NCI-H128 (cell line): ENCODE measurements at regions not wholly inside any gene's neighbourhood (a gene's known extent, or its start where the extent isn't known, plus 50 kb on each side); places are given as distances from the start of the nearest gene placed in this dataset.
"Not testable (repeated sequence)": the region's sequence is repeated elsewhere in the genome, so short reads cannot be mapped to it uniquely, and the experiment has no call there.

Source experiments
- DNase-seq: peaks from one replicate; lab custom pipeline; 2025; ENCODE audit not compliant: unreplicated experiment; lab: John Stamatoyannopoulos, UW

- no peak for DNase-seq
Measured at GRCh38 chr2:129015397-129016285, 697.0 kb upstream of the HS6ST1 start.

DNA sequence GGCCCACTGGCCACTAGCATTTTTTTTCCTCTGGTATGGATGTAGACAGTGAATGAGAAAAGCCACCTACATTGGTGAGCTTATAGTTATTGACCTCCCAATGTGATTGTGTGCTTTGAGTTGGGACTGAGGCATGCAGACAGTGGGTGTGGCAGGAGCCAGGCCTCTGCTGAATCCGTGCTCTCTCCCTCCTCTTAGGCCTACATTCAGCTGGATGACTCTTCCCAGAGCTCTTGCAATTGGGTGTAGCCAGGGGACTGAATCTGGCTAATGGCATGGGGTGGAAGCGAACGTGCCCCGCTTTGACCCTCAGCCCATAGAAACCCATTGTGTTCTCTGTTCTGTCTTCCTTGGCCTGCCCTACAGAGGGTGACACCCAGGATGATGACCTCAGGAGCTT, 698.3 kb upstream of the HS6ST1 start:
- DNase-seq: no peak

DNA sequence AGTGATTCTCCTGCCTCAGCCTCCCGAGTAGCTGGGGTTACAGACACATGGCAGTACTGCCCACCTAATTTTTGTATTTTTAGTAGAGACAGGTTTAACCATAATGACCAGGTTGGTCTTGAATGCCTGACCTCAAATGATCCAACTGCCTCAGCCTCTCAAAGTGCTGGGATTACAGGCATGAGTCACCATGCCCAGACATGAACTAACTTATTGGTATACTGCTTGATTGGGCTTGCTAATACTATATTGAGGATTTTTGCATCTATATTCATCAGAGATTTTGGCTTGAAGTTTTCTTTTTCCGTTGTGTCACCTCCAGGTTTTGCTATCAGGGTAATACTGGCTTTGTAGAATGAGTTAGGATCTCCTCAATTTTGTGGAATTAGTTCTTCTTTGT, 706.1 kb upstream of the HS6ST1 start:
- DNase-seq: no peak

DNA sequence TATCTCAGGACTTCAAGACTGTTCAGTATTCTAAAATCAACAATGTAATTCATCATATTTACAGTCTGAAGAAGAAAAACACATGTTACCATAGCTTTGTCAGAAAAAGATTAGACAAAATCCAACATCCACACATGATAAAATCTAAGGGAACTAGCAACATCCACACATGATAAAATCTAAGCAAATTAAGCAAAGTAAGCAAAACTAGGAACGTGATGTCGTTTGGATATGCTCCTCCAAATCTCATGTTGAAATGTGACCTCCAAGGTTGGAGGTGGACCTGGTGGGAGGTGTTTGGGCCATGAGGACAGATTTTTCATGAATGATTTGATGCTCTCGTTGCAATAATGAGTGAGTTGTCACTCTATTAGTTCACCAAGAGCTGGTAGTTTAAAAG, 717.3 kb upstream of the HS6ST1 start:
- DNase-seq: no peak

- DNase-seq: not testable (repeated sequence)
Measured at GRCh38 chr2:129043677-129044076, 725.0 kb upstream of the HS6ST1 start.

GRCh38 chr2:129046475-129046874, 727.8 kb upstream of the HS6ST1 start:
- DNase-seq: not testable (repeated sequence)

- no peak for DNase-seq
Measured at GRCh38 chr2:129050101-129050500, 731.4 kb upstream of the HS6ST1 start.

- no peak for DNase-seq
Measured at GRCh38 chr2:129055242-129055641, 736.6 kb upstream of the HS6ST1 start.

- DNase-seq: no peak
Measured at GRCh38 chr2:129055824-129056223, 737.2 kb upstream of the HS6ST1 start.

DNA sequence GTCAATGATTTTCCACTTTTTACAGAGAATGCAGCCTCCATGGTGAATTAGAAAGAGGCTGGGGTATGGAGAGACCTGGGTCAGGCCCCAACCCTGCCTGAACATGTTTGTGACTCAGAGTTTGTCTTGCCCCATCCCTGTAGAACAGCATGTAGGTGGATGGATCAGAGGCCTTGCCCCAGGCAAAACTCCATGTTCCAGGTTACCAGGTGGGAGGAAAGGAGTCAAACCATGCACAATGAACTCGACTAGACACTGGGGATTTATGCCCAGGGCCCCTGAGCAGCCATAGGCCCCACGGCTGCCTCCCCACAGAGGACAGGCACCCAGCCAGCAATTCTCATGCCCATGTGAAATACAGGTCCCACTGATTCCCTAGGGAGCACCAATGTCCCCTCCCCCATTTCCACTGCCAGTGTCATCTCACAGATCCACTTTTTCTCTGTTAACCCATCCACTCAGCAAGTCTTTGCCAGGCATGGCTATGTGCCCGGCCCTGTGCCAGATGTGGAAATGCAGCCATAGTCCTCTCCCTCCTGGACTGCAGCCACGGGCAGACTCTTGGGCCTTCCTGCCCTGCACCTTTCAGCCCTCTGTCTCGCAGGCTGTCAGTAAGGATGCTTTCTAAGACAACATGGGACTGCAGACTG, 737.8 kb upstream of the HS6ST1 start:
- DNase-seq: no peak

DNA sequence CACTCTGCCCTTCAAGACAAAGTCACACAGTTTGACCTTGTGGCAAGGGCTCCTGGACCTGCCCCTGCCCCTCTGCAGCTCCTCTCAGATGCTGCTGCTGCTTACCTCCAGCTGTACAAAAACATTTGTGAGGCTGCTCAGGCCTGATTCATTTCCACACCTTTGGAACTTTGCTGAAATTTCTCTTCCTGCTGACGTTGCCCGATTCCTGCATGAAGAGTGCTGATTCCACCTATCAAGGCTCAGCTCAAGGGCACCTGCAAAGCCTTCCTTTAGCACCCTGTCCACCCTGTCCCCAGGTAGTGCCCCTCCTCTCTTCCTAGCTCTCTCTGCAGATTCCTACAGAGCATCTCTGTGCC, 738.3 kb upstream of the HS6ST1 start:
- no peak for DNase-seq

DNA sequence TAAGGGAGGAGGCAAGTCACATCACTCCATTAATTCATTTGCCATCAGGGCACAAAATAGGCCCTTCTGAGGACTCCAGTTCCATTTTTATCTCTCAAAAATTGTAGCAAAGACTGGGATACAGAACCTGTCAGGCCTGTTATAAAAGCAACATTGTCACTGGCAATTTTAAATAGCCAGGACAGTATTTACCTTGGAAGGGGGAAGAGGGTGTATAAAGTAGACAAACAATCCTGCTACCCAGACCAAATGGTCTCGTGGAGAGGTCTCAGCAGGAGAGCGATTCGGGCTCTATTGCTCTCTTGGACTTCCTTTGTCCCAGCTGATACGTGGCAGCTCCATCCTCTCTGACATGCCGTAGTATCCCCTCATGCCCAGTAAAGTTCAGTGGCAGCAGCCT, 740.3 kb upstream of the HS6ST1 start:
- no peak for DNase-seq

DNA sequence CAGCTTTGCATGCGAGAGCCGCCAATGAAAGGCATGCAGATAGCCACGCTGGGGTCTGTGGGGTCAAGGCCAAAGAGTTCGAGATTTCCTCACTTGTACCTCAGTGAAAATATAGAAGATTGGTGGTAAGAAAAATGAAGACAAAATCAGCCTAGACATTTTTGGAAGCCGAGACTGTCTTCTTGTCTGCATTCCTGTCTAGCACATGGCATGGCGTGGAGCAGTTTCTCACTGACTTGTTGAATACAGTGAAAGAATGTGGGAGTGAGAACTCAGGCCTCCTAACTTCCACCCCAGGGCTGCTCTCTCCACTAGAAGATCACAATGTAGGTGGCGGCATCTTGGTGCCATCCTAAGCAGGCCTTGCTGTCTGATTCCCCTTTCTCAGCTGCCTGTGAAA, 740.8 kb upstream of the HS6ST1 start:
- no peak for DNase-seq

- DNase-seq: no peak
Measured at GRCh38 chr2:129061069-129061768, 742.6 kb upstream of the HS6ST1 start.

GRCh38 chr2:129061769-129062121, 743.1 kb upstream of the HS6ST1 start:
- no peak for DNase-seq

- no peak for DNase-seq
Measured at GRCh38 chr2:129062146-129062912, 743.7 kb upstream of the HS6ST1 start.

GRCh38 chr2:129067070-129067469, 748.4 kb upstream of the HS6ST1 start:
- DNase-seq: no peak

GRCh38 chr2:129067953-129068352, 749.3 kb upstream of the HS6ST1 start:
- DNase-seq: no peak

GRCh38 chr2:129068543-129068942, 749.9 kb upstream of the HS6ST1 start:
- no peak for DNase-seq

- DNase-seq: no peak
Measured at GRCh38 chr2:129069875-129070594, 751.4 kb upstream of the HS6ST1 start.

- no peak for DNase-seq
Measured at GRCh38 chr2:129070663-129071062, 752.0 kb upstream of the HS6ST1 start.
